GM18909 (cell line): ENCODE measurements at regions not wholly inside any gene's neighbourhood (a gene's known extent, or its start where the extent isn't known, plus 50 kb on each side); places are given as distances from the start of the nearest gene placed in this dataset.
"Not testable (repeated sequence)": the region's sequence is repeated elsewhere in the genome, so short reads cannot be mapped to it uniquely, and the experiment has no call there.

Source experiments
- ATAC-seq: cut with Tn5 transposase; IDR thresholded peaks from one replicate; pipeline ENCODE4 v1.9.1; 2021; ENCODE audit warnings: mild to moderate bottlenecking; ENCODE audit not compliant: unreplicated experiment, poor library complexity

DNA sequence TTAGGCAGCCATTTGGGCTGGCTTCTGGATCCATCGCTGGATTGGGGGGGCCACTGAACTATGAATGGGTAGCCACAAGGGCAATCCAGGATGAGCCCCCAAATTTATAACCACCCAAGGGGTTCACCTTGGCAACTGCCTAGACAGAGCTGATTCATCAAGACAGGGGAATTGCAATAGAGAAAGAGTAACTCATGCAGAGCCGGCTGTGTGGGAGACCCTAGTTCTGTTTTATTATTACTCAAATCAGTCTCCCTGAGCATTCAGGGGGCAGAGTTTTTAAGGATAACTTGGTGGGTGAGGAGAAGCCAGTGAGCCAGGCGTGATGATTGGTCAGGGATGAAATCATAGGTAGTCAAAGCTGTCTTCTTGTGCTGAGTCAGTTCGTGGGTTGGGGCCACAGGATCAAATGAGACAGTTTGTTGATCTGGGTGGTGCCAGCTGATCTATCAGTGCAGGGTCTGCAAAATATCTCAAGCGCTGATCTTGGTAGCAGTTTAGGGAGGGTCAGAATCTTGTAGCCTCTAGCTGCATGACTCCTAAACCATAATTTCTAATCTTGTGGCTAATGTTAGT is 57.9 kb downstream of the DNAJB9 start:
- no peak for ATAC-seq

DNA sequence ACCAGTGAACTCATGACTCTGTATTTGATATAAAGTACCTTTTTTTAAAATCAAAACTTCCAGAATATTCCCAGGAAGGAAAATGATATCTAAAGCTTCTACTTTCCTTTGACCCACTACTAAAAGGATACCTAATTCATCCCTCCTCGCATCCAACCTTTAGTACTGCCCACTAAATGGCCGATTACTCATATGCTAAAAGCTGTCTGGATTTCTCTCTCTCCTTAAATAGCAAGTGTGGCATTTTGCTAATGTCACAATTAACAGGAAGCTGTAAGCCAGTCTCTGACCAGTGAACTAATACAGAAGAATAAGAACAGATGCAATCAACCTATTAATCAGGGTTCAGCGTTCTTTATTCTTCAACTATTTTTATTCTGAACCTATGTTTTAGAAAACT is 59.0 kb downstream of the DNAJB9 start:
- ATAC-seq = no peak

DNA sequence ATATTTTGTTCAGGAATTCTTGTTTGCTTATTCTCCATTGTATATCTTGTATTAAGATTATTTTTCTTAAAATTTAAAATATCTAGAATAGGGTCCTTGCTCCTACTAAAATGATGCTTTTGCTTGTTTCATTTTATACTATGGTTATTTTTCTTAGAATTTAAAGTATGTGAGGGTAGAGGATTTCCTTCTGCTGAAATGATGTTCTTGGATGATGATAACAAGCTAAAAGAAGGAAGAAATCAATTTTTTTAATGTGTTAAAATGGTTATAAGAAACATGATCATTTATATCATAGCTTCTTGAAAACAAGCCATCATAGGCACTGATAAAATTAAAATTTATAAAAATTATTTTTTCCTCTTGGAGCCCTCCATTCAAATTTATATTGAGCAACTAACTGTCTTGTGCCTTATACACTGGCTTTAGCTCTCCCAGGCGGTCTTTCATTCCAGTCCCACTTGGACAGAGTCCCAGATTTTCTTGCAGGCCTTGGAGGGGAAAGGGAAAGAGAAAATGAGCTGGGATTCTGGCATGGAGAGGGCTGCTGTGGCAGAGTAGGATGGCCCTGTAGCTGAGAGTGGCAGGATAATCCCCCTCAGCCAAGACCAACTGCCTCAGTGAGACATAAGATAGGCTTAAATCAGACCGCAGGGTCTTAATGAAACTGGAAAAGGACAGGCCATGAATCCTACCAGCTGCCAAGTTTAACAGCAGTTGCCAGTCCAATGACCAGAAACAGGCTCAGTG is 60.2 kb downstream of the DNAJB9 start:
- no peak for ATAC-seq

DNA sequence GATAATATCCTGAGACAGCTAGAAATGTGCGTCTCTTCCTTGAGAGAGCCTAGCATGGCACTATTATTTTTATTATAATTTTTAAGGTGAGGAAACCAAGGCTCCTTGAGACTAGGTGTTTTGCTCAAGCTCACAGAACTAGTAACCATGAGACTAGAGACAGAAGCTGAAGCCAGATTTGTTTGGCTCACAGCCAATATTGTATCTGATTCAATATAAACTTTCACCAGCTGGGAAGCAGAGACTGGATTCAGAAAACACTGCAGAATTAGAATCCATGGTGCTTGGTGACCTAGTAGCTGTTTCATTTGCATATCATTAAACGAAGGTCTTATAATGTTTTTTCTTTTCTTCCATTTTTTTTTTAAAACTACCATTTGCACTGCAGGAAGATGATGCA is 64.4 kb downstream of the DNAJB9 start:
- no peak for ATAC-seq

DNA sequence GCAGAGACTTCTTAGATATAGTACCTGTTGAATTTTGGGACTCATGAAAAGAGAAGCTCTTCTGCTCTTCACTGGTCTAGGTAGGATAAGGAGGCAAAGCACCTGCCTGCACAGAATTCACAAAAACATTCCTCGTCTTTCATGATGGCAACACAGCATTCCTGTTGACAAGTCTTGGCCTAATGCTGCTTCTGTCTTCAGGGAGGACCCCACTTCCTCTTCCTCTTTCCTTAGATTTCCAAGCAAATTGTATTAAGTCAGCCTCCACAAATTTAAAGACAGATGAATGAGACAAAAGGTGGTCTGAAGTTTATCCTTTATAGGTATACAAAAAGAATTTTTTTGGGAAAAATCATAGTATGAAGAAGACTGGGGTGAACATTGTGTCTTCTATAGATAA is 64.9 kb downstream of the DNAJB9 start:
- no peak for ATAC-seq

DNA sequence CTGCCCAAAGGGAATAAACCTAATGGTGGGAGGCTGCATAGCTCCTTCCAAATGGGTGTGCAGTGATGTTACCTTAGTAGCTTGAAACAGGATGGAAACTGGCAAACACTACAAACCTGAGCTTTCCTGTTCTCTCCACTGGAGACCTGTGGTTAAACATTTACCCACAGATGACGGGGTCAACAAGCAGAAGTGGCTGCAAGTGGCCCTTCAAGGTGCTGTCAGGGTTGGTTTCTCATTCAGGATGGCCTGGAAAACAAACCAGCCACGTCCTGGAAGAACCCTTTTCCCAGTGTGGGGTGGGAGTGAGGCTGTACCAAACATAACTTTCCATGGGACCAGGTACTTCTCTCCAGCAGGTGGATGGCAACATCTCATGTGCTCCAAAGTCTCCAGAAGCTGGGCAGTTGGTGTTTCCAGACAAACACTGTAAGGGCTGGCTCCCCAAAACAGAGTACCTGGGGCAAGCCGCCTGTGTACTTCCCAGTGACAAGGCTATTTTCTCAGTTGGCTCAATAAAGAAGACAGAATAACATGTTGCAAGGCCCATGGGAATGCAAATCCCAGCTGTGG is 67.5 kb downstream of the DNAJB9 start:
- ATAC-seq = no peak

DNA sequence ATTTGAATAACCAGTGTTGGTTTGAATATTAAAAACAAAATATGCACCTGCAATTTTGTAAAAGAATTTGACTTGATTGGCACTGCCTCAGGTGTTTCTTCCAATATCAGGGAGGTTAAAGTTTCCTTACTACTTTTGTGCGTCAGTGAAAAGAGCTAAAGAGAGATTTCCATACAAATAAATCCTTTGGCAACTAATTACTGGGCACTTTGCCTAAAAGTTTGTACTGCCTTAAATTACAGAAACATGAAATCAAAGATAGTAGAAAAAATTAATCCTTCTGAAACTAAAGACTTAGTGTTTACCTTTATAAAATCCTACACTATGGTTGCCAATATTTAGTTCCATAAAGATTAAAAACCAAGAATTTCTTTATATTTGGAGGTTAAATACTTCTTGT is 72.5 kb downstream of the DNAJB9 start:
- no peak for ATAC-seq

DNA sequence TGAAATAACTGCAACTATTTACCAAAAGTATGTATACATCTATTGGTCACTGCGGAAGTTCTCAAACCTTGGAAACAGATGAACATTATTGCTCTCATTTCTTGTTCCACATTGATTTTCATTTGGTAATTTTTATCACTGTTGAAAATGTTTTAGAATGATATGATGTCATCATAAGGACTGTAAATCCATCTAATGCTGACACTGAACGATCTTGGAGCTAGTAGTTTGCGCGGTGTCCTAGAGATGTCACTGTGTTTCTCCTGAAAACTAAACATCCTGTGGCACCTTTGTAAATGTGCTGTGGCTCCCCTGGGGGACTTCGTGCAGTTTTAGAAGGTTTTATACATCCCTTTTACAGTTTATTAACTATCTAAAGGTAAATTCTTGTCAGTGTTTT is 73.5 kb downstream of the DNAJB9 start:
- no peak for ATAC-seq

DNA sequence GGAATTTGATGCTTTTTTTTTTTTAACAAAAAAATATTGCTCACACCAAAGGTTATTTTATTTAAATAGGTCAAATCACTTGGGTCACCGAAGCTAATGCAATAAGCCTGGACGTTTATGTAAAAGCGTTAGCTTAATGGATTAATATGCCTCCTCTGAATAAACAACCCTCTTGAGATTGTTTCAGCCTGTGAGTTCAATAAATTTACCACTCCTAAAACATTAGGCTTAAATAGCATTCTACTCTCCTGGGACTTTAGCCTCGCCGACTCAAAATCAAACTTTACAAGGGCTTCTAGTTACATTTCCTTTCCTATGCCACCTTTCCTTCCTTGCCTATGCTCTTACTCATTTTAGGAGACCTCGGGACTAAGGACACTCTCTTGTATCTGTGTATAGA is 79.3 kb downstream of the DNAJB9 start:
- no peak for ATAC-seq

DNA sequence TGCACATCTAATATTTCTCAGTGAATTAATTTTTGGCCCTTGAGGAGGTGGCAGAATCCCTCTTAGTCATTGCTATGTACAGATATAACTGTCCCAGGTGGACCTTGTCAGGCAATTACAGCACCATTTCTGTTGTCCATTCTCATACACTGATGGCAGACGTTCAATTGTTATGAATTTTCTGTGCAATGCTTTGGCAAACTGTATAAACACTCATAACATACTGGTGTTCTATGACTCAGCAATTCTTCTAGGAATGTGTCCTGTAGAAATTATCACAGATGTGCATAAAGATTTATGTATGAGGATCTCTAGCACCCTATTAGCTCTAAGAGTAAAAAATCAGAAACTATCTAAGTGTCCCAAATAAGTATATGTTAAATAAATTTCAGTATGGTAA is 80.8 kb downstream of the DNAJB9 start:
- ATAC-seq = no peak

DNA sequence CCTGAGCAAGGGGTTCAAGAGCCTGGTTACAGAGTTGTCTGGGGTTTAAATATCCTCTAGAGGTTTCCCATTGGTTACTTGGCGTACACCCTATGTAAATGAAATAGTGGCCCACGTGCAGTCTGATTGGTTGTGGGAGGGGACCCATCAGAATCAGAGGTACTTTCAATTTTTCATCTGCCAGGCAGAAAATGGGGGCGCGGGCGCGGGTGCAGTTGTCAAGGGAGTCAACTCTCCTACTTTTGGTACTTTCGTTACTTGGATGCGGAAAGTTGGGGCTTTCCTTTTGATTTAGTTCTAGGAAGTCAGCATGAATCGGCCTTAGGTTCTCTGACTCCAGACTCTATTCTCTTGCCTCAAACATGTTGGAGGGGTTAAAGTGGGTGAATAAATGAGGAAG is 83.2 kb downstream of the DNAJB9 start:
- ATAC-seq = no peak

DNA sequence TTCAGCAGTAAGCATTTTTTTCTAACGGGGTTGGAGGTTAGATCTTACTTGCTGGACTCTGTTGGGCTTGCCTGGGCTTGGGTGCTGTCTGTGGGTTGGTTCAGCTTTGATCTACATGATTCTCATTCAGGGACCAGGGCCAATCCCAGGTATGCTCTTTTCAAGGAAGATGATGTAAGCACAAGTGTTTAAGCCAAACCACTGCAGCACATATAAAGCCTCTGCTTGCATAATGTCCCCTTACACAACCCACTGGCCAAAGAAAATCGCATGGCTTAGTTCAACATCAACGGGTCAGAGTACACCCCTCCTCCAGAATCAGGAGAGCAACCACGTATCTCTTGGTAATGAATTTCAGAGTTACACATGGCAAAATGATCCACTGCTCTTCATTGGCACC is 83.9 kb downstream of the DNAJB9 start:
- ATAC-seq = no peak

DNA sequence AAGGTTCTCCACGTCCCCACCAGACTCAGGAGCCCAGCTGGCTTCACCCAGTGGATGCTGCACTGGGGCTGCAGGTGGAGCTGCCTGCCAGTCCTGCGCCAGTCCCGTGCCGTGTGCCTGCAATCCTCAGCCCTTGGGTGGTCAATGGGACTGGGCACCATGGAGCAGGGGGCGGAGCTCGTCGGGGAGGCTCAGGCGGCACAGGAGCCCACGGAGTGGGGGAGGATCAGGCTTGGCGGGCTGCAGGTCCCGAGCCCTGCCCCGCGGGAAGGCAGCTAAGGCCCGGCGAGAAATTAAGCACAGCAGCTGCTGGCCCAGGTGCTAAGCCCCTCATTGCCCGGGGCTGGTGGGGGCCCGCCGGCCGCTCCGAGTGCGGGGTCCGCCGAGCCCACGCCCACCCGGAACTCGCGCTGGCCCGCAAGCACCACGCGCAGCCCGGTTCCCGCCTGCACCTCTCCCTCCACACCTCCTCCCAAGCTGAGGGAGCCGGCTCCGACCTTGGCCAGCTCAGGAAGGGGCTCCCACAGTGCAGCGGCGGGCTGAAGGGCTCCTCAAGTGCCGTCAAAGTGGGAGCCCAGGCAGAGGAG is 87.6 kb downstream of the DNAJB9 start:
- ATAC-seq = not testable (repeated sequence)

DNA sequence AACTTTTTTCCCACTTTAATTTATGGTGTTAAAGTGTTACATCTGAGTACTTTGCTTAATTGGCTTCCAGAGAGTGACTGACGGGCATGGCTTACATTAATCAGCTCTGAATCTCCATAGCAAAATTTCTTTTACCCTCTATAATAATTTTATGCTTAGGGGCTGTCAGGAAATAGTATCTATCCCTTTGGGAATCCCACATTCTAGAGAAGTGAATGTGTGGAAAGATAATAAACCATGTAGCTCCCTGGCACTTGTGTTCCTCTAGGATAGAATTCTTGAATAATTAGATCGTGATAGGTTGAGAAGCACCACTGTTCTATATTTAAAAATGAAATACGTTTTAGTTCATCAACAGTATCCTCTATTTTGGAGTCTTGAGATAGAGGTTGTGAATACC is 89.6 kb downstream of the DNAJB9 start:
- no peak for ATAC-seq

DNA sequence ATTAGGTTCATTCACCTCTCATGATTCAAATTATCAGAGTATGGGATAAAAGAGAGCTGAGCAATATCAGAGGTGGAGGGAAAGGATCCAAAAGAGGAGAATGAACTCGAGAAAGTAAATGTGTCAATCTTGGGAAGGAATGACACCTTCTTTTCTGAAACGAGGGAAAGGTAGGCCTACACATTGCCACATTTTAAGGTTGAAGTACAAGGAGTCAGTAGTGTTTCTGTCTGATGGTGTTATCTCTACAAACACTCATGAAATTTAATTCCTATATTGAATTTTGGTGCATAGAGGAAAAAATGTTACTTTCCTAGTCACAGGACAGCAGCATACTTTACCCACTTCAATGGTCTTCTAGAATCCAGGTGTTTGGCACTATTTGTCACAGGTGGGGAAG is 90.2 kb downstream of the DNAJB9 start:
- ATAC-seq = no peak

DNA sequence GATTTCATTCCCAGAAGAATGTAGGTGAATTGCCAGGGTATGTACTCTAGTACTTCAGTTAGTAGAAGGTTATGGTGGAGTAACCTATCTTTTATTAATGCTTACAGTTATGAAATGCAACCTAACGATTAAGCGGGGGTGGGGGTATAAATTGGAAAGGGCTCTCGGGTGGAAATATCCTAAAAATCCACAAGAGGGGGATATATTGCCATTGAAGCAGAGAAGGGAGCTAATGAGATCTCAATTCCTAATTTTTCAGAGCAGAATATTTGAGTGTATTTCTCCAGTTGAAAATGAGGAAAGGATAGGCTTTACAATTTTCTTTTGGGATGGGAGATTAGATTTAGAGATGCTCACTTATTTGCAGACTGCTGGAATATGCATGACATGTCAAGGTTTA is 90.8 kb downstream of the DNAJB9 start:
- ATAC-seq = no peak

DNA sequence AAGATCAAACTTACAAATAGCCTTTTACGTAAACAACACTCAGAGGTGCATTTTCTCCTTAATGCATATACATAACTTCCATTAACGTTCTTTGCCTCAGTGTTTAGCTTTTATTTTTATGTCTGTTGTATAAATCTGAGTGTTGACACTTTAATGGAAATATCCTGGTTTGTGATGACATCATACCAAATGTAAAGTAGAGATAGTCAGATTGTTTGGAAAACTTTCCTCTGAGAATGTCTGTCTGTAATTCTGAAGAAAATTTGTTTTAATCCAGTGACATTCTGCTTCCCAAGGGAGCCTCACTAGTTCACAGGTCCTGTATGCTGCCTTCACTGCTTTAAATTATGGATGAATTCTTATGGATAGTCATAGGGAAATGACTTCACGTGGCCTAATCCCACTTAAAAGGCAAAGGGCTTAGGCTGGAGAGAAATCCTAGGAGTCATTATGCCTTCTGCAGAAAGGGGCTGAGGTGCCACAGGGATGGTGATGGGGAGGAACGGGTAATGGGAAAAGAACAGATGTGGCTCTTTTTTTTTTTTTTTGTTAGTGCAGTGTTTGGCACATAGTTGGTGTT is 93.2 kb downstream of the DNAJB9 start:
- no peak for ATAC-seq

DNA sequence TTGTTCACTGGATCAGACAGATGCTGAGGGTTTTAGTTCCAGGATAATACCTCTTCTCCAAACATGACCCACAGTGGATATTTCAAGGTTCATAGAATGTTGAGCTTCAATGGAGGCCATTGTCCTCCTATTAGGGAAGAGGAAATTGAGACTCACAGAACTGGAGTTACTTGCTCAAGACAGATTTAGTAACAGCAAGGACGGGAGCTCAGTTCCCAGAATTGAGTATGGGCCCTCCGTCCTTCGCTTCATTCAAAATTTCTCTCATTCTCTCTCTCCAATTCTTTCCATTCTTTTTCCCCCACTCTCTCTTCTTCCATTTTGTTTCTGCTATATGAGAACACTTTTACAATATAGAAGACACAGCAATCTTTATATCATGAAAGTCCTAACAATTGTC is 94.0 kb downstream of the DNAJB9 start:
- ATAC-seq = no peak

DNA sequence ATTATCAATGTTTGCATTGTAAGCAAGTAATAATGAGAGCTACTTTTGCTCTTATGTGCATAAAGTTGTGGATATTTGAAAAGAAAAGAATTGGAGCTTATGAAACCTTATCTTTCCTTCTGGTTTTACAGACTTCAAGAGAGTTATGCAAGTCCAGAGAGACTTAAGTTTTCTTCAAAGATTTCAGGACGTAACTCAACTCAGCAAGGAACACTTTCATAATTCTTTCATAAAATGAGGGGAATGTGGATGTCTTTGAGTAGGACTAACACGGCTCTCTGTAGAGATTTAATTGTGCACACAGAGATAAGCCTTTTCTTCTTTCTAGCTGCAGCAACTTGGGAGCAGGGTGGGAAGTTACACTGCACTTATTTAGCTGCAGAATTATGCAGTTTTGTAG is 97.5 kb downstream of the DNAJB9 start:
- ATAC-seq = no peak

DNA sequence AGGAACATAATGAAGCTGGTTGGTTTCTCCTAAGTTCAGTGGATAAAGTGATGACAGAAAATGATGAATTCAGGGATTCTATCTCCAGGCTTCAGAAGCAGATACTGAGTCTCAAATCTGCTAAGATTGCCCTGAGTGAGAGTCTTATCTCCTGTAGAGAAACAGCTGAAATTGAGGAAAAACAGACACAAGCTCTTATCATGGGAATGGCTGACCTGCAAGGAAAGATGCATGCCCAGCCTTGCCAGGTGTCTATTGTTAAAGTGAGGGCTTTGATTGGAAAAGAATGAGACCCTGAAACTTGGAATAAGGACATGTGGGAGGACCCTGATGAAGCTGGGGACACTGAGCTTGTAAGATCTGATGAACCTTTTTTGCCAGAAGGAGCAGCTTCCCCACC is 100.3 kb downstream of the DNAJB9 start:
- no peak for ATAC-seq

DNA sequence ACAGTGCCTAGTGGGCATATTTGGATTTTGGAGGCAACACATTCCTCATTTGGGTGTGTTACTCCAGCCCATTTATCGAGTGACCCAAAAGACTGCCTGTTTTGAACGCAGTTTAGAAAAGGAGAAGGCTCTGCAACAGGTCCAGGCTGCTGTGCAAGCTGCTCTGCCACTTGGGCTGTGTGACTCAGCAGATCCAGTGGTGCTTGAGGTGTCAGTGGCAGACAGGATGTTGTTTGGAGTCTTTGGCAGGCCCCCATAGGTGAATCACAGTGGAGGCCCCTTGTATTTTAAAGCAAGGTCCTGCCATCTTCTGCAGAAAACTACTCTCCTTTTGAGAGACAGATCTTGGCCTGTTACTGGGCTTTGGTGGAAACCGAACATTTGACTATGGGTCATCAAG is 104.0 kb downstream of the DNAJB9 start:
- ATAC-seq = not testable (repeated sequence)
